ENCODE measurements at regions not wholly inside any gene's neighbourhood (a gene's known extent, or its start where the extent isn't known, plus 50 kb on each side); places are given as distances from the start of the nearest gene placed in this dataset.

GRCh38 chr7:113816639-113817038 is 102.2 kb downstream of the PPP1R3A start:
- no peaks in the 10 kb centered on the region for H3K79me2 ChIP-seq (ENCODE audit: insufficient read depth, low read depth, low read length)
- no peak overlapping the region for H2AFZ ChIP-seq (ENCODE audit: low read length)
- H3K4me1 ChIP-seq (ENCODE audit: insufficient read depth, low read length, poor library complexity, severe bottlenecking) = no peaks in the 10 kb centered on the region
- H3K36me3 ChIP-seq (ENCODE audit: insufficient read depth, low read length) = no peaks in the 10 kb centered on the region
- CTCF ChIA-PET (ENCODE audit: unreplicated experiment) = no interaction called here
- POLR2A ChIA-PET = no interaction called here
- intact Hi-C loops (cut with micrococcal nuclease; ENCODE audit: unreplicated experiment) = no loop called here
- no peaks in the 10 kb centered on the region for H3K9me3 ChIP-seq (ENCODE audit: low read length)
- no peak overlapping the region for H3K27ac ChIP-seq (ENCODE audit: low read depth, low read length, poor library complexity, severe bottlenecking)
- TF ChIP-seq CTCF (conservative IDR thresholded peaks at IDR 0.05; ENCODE audit: low read length) (no peak), EZH2phosphoT487 (IDR thresholded peaks at IDR 0.05; ENCODE audit: borderline replicate concordance, low read depth, low read length) (no peak)
- no peaks in the 10 kb centered on the region for H4K20me1 ChIP-seq (ENCODE audit: insufficient read depth, low read length)
- DNase-seq (ENCODE audit: low spot score) = no peak
- H3K4me2 ChIP-seq (ENCODE audit: low read length) = no peak overlapping the region
- no peaks in the 10 kb centered on the region for H3K9me2 ChIP-seq (ENCODE audit: insufficient read depth, low read length)
- BruUV-seq (replicated peaks) = no TSS peak
- H3K4me3 ChIP-seq (ENCODE audit: low read depth, low read length, poor library complexity, severe bottlenecking) = no peak overlapping the region

DNA sequence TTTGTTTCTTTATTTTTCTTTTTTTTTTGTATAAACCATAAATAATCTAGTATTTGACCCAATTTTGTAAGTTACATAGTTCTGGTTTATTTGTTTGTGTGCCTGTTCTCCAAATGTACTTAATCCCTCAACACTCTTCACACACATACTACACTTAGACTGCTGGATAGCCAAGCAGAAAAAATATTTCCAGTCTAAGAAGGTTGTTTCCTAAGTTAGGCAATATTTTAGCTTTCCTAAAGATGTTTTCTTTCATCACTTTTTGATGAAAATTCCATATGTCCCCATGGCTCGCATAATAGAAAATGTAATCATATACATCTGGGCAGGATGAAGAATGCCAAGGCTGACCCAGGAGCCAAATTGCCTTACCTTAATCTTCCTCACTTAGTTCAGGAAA is 105.3 kb downstream of the PPP1R3A start:
- ChIA-PET CTCF (ENCODE audit: unreplicated experiment) (no interaction called here), POLR2A (no interaction called here)
- intact Hi-C loops (cut with micrococcal nuclease; ENCODE audit: unreplicated experiment) = no loop called here
- no TSS peak for BruUV-seq (replicated peaks)
- Histone ChIP-seq H3K79me2 (ENCODE audit: insufficient read depth, low read depth, low read length) (no peaks in the 10 kb centered on the region), H3K9me3 (ENCODE audit: low read length) (no peaks in the 10 kb centered on the region), H3K4me3 (ENCODE audit: low read depth, low read length, poor library complexity, severe bottlenecking) (no peak overlapping the region), H2AFZ (ENCODE audit: low read length) (no peak overlapping the region), H4K20me1 (ENCODE audit: insufficient read depth, low read length) (no peaks in the 10 kb centered on the region), H3K9me2 (ENCODE audit: insufficient read depth, low read length) (no peaks in the 10 kb centered on the region), H3K4me1 (ENCODE audit: insufficient read depth, low read length, poor library complexity, severe bottlenecking) (no peaks in the 10 kb centered on the region), H3K4me2 (ENCODE audit: low read length) (no peak overlapping the region), H3K36me3 (ENCODE audit: insufficient read depth, low read length) (no peaks in the 10 kb centered on the region), H3K27ac (ENCODE audit: low read depth, low read length, poor library complexity, severe bottlenecking) (no peak overlapping the region)
- TF ChIP-seq CTCF (conservative IDR thresholded peaks at IDR 0.05; ENCODE audit: low read length) (no peak), EZH2phosphoT487 (IDR thresholded peaks at IDR 0.05; ENCODE audit: borderline replicate concordance, low read depth, low read length) (no peak)
- DNase-seq (ENCODE audit: low spot score) = no peak

DNA sequence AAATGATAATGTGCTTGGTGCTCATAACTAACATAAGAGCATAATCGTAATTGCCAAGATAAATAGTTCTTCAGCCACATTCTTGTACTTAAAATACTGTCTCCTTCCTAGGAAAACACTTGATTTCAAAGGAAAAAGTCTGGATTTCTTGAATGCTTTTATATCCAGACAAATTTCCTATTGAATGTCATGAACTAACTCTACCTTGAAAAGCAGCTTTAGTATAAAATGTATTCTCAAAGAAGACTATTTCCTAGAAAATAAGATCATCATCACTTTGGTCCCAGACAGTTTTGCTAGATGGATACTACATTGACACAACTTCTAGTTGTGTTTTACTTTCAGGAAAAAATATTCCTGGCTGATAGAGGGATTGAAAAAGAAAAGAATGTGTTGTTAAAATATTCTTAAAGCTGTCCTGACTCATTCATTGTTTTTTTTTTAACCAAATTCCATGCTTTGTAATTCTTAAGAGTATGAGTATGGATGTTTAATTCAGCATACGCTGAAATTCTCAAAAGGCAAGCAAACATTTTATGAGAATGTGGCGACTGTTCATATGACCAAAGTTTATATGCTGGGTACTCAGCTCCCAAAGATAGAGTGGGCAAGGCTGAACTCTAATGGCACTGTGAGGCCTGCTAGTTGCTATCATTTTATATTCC is 106.1 kb downstream of the PPP1R3A start:
- intact Hi-C loops (cut with micrococcal nuclease; ENCODE audit: unreplicated experiment) = no loop called here
- Histone ChIP-seq H3K4me3 (ENCODE audit: low read depth, low read length, poor library complexity, severe bottlenecking) (no peak overlapping the region), H3K79me2 (ENCODE audit: insufficient read depth, low read depth, low read length) (no peaks in the 10 kb centered on the region), H3K27ac (ENCODE audit: low read depth, low read length, poor library complexity, severe bottlenecking) (no peak overlapping the region), H4K20me1 (ENCODE audit: insufficient read depth, low read length) (no peaks in the 10 kb centered on the region), H3K4me1 (ENCODE audit: insufficient read depth, low read length, poor library complexity, severe bottlenecking) (no peaks in the 10 kb centered on the region), H3K9me3 (ENCODE audit: low read length) (no peaks in the 10 kb centered on the region), H2AFZ (ENCODE audit: low read length) (no peak overlapping the region), H3K9me2 (ENCODE audit: insufficient read depth, low read length) (no peaks in the 10 kb centered on the region), H3K36me3 (ENCODE audit: insufficient read depth, low read length) (no peaks in the 10 kb centered on the region), H3K4me2 (ENCODE audit: low read length) (no peak overlapping the region)
- ChIA-PET CTCF (ENCODE audit: unreplicated experiment) (no interaction called here), POLR2A (interaction anchor here (0.7 kb wide), 1 partner anchor 120 kb away, joined by 3 read pairs; no protein-coding TSS in a partner anchor)
- DNase-seq (ENCODE audit: low spot score) = no peak
- no TSS peak for BruUV-seq (replicated peaks)
- TF ChIP-seq CTCF (conservative IDR thresholded peaks at IDR 0.05; ENCODE audit: low read length) (no peak), EZH2phosphoT487 (IDR thresholded peaks at IDR 0.05; ENCODE audit: borderline replicate concordance, low read depth, low read length) (no peak)

Measured in OCI-LY7 (cell line).